ENCODE measurements at regions not wholly inside any gene's neighbourhood (a gene's known extent, or its start where the extent isn't known, plus 50 kb on each side); places are given as distances from the start of the nearest gene placed in this dataset.

DNA sequence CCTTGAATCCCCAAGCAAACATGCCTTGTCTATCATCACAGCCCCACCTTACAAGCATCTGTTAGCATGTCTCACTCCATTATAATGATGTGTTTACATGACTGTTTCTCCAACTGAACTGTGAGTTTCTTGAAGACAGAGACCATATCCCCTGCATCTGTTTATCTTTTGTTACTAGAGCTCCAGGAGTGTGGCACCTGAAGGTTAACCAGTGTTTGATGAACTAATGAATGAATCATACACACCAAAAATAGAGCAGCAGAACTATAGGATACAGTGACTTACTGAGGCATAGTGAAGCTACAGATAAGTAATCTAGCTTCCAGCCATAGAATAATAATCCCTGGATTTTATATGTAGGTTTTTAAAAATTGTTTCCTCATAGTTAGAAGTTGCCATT is 331.0 kb downstream of the PCDH7 start:
- TF ChIP-seq CTCF (IDR thresholded peaks at IDR 0.05) = no peak
- no peak for TF ChIP-seq POLR2AphosphoS5 (IDR thresholded peaks at IDR 0.05)
- TF ChIP-seq POLR2A (IDR thresholded peaks at IDR 0.05) = no peak

All from stomach (tissue), 4 donors.